WTC11 (cell line): ENCODE measurements at regions not wholly inside any gene's neighbourhood (a gene's known extent, or its start where the extent isn't known, plus 50 kb on each side); places are given as distances from the start of the nearest gene placed in this dataset.

Experiments
- ATAC-seq: fragments of 200-7000 bp; cut with Tn5 transposase; 2 replicates; pipeline ENCODE4 v1.10.0; 2021; ENCODE audit warnings: mild to moderate bottlenecking, moderate library complexity
- CTCF ChIA-PET: fragments of 300-600 bp; sonication (Branson Sonifier 250); formaldehyde crosslinking; loops from one replicate; lab custom pipeline; 2021; ENCODE audit warnings: antibody characterized with exemption; lab: Charles Lee
- POLR2A ChIA-PET: fragments of 350-600 bp; sonication (Branson Sonifier 250); formaldehyde crosslinking; loops from one replicate; lab custom pipeline; 2021; ENCODE audit warnings: antibody characterized with exemption; lab: Charles Lee
- DNase-seq: peaks from one replicate; pipeline ENCODE4 v3.0.0; 2021; ENCODE audit warnings: low spot score
- H3K27ac Mint-ChIP-seq: 2 replicates; pipeline ENCODE4 v1.8.0; 2021; ENCODE audit warnings: mixed read lengths
- H3K27me3 Mint-ChIP-seq: 2 replicates; pipeline ENCODE4 v1.8.0; 2021; ENCODE audit warnings: low read depth, mild to moderate bottlenecking, moderate library complexity, mixed read lengths
- H3K36me3 Mint-ChIP-seq: 2 replicates; pipeline ENCODE4 v1.8.0; 2021; ENCODE audit warnings: mixed read lengths
- H3K4me1 Mint-ChIP-seq: 2 replicates; pipeline ENCODE4 v1.8.0; 2022; ENCODE audit warnings: mixed read lengths
- H3K4me3 Mint-ChIP-seq: 2 replicates; pipeline ENCODE4 v1.8.0; 2021; ENCODE audit warnings: mild to moderate bottlenecking, moderate library complexity, mixed read lengths
- H3K9me3 Mint-ChIP-seq: 2 replicates; pipeline ENCODE4 v1.8.0; 2021; ENCODE audit warnings: mixed read lengths
- AR ChIP-seq: fragments of 250-450 bp; sonication (Bioruptor Pico); IDR thresholded peaks from 2 replicates; pipeline ENCODE4 v1.9.0; 2021; ENCODE audit warnings: mild to moderate bottlenecking
- CBFB ChIP-seq: sonication (generic); formaldehyde crosslinking; IDR thresholded peaks from 2 replicates; pipeline ENCODE4 v1.8.1; 2022; ENCODE audit warnings: mild to moderate bottlenecking, low read depth, missing genetic modification reagents
- E2F5 ChIP-seq: sonication (generic); formaldehyde crosslinking; IDR thresholded peaks from 2 replicates; pipeline ENCODE4 v1.8.1; 2022; ENCODE audit warnings: mild to moderate bottlenecking, moderate library complexity, missing genetic modification reagents
- FOXK1 ChIP-seq: sonication (generic); formaldehyde crosslinking; IDR thresholded peaks from 2 replicates; pipeline ENCODE4 v1.8.0; 2022; ENCODE audit warnings: mild to moderate bottlenecking, moderate library complexity, missing genetic modification reagents
- IRF1 ChIP-seq: sonication (generic); formaldehyde crosslinking; IDR thresholded peaks from 2 replicates; pipeline ENCODE4 v1.8.0; 2023; ENCODE audit warnings: missing genetic modification reagents
- IRF2 ChIP-seq: sonication (generic); formaldehyde crosslinking; IDR thresholded peaks from 2 replicates; pipeline ENCODE4 v1.8.0; 2022; ENCODE audit warnings: low read depth, missing genetic modification reagents, borderline replicate concordance
- JAZF1 ChIP-seq: fragments of 250-450 bp; sonication (Bioruptor Pico); IDR thresholded peaks from 2 replicates; pipeline ENCODE4 v1.9.0; 2021; ENCODE audit warnings: moderate library complexity, mild to moderate bottlenecking, inconsistent platforms
- JUN ChIP-seq: sonication (generic); formaldehyde crosslinking; IDR thresholded peaks from 2 replicates; pipeline ENCODE4 v1.8.0; 2023; ENCODE audit warnings: mild to moderate bottlenecking, missing genetic modification reagents
- NFE2L1 ChIP-seq: sonication (generic); formaldehyde crosslinking; IDR thresholded peaks from 2 replicates; pipeline ENCODE4 v1.8.1; 2023; ENCODE audit warnings: missing genetic modification reagents
- NR3C1 ChIP-seq: sonication (generic); formaldehyde crosslinking; conservative IDR thresholded peaks from 2 replicates; pipeline ENCODE4 v1.8.1; 2023; ENCODE audit warnings: low read depth, mild to moderate bottlenecking, missing genetic modification reagents
- RELA ChIP-seq: sonication (generic); formaldehyde crosslinking; IDR thresholded peaks from 2 replicates; pipeline ENCODE4 v1.8.1; 2022; ENCODE audit warnings: missing genetic modification reagents, mild to moderate bottlenecking, borderline replicate concordance
- RORB ChIP-seq: fragments of 250-450 bp; sonication (Bioruptor Pico); IDR thresholded peaks from 2 replicates; pipeline ENCODE4 v1.9.0; 2021; ENCODE audit warnings: mild to moderate bottlenecking
- SMAD3 ChIP-seq: sonication (generic); formaldehyde crosslinking; IDR thresholded peaks from 2 replicates; pipeline ENCODE4 v1.8.0; 2022; ENCODE audit warnings: missing genetic modification reagents, mild to moderate bottlenecking, borderline replicate concordance
- TCF7 ChIP-seq: sonication (generic); formaldehyde crosslinking; IDR thresholded peaks from 2 replicates; pipeline ENCODE4 v1.8.0; 2022; ENCODE audit warnings: mild to moderate bottlenecking, low read depth, missing genetic modification reagents, moderate library complexity
- ZBTB21 ChIP-seq: sonication (generic); formaldehyde crosslinking; IDR thresholded peaks from 2 replicates; pipeline ENCODE4 v1.8.1; 2023; ENCODE audit warnings: mild to moderate bottlenecking, missing genetic modification reagents, borderline replicate concordance
- ZNF317 ChIP-seq: sonication (generic); formaldehyde crosslinking; IDR thresholded peaks from 2 replicates; pipeline ENCODE4 v1.8.1; 2023; ENCODE audit warnings: low read depth, mild to moderate bottlenecking, moderate library complexity, missing genetic modification reagents, borderline replicate concordance
- ZNF416 ChIP-seq: fragments of 250-450 bp; sonication (Bioruptor Pico); IDR thresholded peaks from 2 replicates; pipeline ENCODE4 v1.9.0; 2021; ENCODE audit warnings: mild to moderate bottlenecking, inconsistent platforms
- ZNF532 ChIP-seq: fragments of 250-450 bp; sonication (Bioruptor Pico); IDR thresholded peaks from 2 replicates; pipeline ENCODE4 v1.9.0; 2021; ENCODE audit warnings: mild to moderate bottlenecking, borderline replicate concordance
- ZSCAN18 ChIP-seq: fragments of 250-450 bp; sonication (Bioruptor Pico); IDR thresholded peaks from 2 replicates; pipeline ENCODE4 v2.1.2; 2022; ENCODE audit warnings: mild to moderate bottlenecking, moderate library complexity

GRCh38 chr16:64410306-64410705, 711.6 kb downstream of the CDH11 start:
- Mint-ChIP-seq H3K27me3 (no peaks in the 10 kb centered on the region), H3K4me3 (no peak overlapping the region), H3K27ac (no peak overlapping the region), H3K36me3 (no peaks in the 10 kb centered on the region), H3K9me3 (0 out of 2 replicates have a peak, but pooled peaks cover 3% of the 10 kb centered on the region), H3K4me1 (peaks cover 3% of the 10 kb centered on the region; the same call in 1 of the 2 replicates)
- TF ChIP-seq TCF7: no peak
- no peak for TF ChIP-seq ZSCAN18 (CRISPR knock-in tag)
- TF ChIP-seq ZNF416: no peak
- no peak for TF ChIP-seq NFE2L1
- no peak for TF ChIP-seq JUN (CRISPR knock-in tag)
- no peak for TF ChIP-seq IRF2 (CRISPR knock-in tag)
- no peak for TF ChIP-seq JAZF1 (CRISPR knock-in tag)
- no peak for TF ChIP-seq ZBTB21 (CRISPR knock-in tag)
- TF ChIP-seq AR: no peak
- TF ChIP-seq SMAD3 (CRISPR knock-in tag): no peak
- TF ChIP-seq E2F5 (CRISPR knock-in tag): no peak
- no peak for TF ChIP-seq NR3C1 (CRISPR knock-in tag)
- no peak for TF ChIP-seq RORB (CRISPR knock-in tag)
- TF ChIP-seq RELA (CRISPR knock-in tag): no peak
- no peak for TF ChIP-seq CBFB (CRISPR knock-in tag)
- TF ChIP-seq ZNF317 (CRISPR knock-in tag): no peak
- no peak for TF ChIP-seq IRF1 (CRISPR knock-in tag)
- TF ChIP-seq FOXK1 (CRISPR knock-in tag): no peak
- no peak for TF ChIP-seq ZNF532
- ATAC-seq (no peak), DNase-seq (no peak)
- ChIA-PET POLR2A (no interaction called here), CTCF (no interaction called here)
